Immature natural killer cell (primary cell): ENCODE measurements at regions not wholly inside any gene's neighbourhood (a gene's known extent, or its start where the extent isn't known, plus 50 kb on each side); places are given as distances from the start of the nearest gene placed in this dataset.

Experiments used
- DNase-seq, 3 donors: peaks; one replicate each; pipeline ENCODE4 v3.0.0; 2022; ENCODE audit warnings: mixed read lengths in 1 of 3
- H3K27ac Mint-ChIP-seq, 6 donors: one replicate each; pipeline ENCODE4 v1.8.0; 2020; ENCODE audit warnings: mixed read lengths in 6 of 6, mild to moderate bottlenecking in 5 of 6, inconsistent platforms in 4 of 6, moderate library complexity in 3 of 6
- H3K27me3 Mint-ChIP-seq, 3 donors: one replicate each; pipeline ENCODE4 v1.8.0; 2020 to 2021; ENCODE audit warnings: low read depth in 3 of 3, mild to moderate bottlenecking in 3 of 3, mixed read lengths in 3 of 3, moderate library complexity in 3 of 3, inconsistent platforms in 1 of 3
- H3K36me3 Mint-ChIP-seq, 3 donors: one replicate each; pipeline ENCODE4 v1.8.0; 2020; ENCODE audit warnings: mixed read lengths in 3 of 3, inconsistent platforms in 2 of 3, mild to moderate bottlenecking in 2 of 3
- H3K4me1 Mint-ChIP-seq, 2 donors: one replicate each; pipeline ENCODE4 v1.8.0; 2020; ENCODE audit warnings: inconsistent platforms in 2 of 2, mild to moderate bottlenecking in 2 of 2, mixed read lengths in 2 of 2, moderate library complexity in 1 of 2
- H3K4me3 Mint-ChIP-seq, 5 donors: one replicate each; pipeline ENCODE4 v1.8.0; 2020; ENCODE audit warnings: mild to moderate bottlenecking in 5 of 5, mixed read lengths in 5 of 5, inconsistent platforms in 3 of 5, moderate library complexity in 3 of 5
- H3K9me3 Mint-ChIP-seq, 6 donors: one replicate each; pipeline ENCODE4 v1.8.0; 2020; ENCODE audit warnings: mild to moderate bottlenecking in 6 of 6, mixed read lengths in 6 of 6, inconsistent platforms in 4 of 6, moderate library complexity in 3 of 6

- Mint-ChIP-seq H3K4me1 (no peaks in the 10 kb centered on the region), H3K27ac (no peak overlapping the region), H3K27me3 (peaks cover 0 to 1% (median 0%) of the 10 kb centered on the region in 3 donors), H3K36me3 (no peaks in the 10 kb centered on the region), H3K4me3 (no peak overlapping the region), H3K9me3 (peaks cover 0 to 10% (median 0%) of the 10 kb centered on the region in 6 donors)
- DNase-seq: no peak
These were observed 242.7 kb upstream of the E2F7 start for GRCh38 chr12:77308056-77308455.

DNA sequence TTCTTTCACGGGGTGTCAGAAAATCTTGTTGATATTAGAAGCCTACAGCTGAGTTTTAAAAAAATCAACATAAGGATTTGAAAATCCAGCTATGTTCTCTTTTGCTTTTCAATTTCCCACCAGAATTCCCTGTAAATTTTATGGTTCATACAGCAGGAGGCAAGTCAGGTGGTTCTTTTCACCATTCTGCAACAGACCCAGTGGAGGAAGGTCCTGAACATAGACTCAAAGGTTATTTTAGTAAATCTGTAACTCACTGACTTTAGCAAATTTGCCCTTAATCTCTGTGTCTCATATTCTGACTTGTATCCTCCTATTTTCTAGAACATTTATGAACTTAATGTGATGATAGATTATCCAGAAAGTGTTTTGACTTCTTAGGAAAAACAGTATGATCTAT is 235.4 kb upstream of the E2F7 start:
- no peaks in the 10 kb centered on the region for H3K36me3 Mint-ChIP-seq
- H3K4me3 Mint-ChIP-seq: no peak overlapping the region
- H3K9me3 Mint-ChIP-seq: peaks cover 0 to 9% (median under 1%) of the 10 kb centered on the region in 6 donors
- H3K27me3 Mint-ChIP-seq: no peaks in the 10 kb centered on the region
- H3K27ac Mint-ChIP-seq: no peak overlapping the region
- no peak for DNase-seq
- no peaks in the 10 kb centered on the region for H3K4me1 Mint-ChIP-seq

GRCh38 chr12:77299910-77300669 is 234.7 kb upstream of the E2F7 start:
- H3K27me3 Mint-ChIP-seq: no peaks in the 10 kb centered on the region
- H3K4me3 Mint-ChIP-seq: no peak overlapping the region
- H3K4me1 Mint-ChIP-seq: no peaks in the 10 kb centered on the region

DNA sequence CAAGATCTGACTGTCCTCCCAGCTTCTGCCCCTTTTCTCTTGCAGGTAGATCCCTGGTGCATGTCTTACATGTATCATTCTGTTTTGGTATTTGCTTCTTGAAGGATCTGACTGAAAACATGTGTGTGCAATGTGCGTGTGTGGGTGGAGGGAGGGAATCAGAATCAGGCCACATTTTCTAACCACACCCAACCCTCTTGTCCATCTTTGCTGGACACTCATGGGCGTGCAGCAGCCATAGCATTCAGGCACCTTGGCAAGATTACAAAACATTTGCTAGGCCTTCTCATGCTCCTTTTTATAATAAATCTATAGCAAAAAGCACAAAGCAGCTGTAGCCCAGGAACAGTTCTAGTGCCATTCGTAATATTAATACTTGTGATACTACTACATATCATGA is 233.6 kb upstream of the E2F7 start:
- DNase-seq: no peak
- H3K27ac Mint-ChIP-seq: no peak overlapping the region
- H3K4me1 Mint-ChIP-seq: no peaks in the 10 kb centered on the region
- H3K36me3 Mint-ChIP-seq: no peaks in the 10 kb centered on the region
- peaks cover 0 to 8% (median 2%) of the 10 kb centered on the region in 6 donors for H3K9me3 Mint-ChIP-seq
- H3K27me3 Mint-ChIP-seq: no peaks in the 10 kb centered on the region
- no peak overlapping the region for H3K4me3 Mint-ChIP-seq

More at GRCh38 chr12:77299910-77300669, 234.7 kb upstream of the E2F7 start:
- H3K27ac Mint-ChIP-seq: no peak overlapping the region
- no peaks in the 10 kb centered on the region for H3K36me3 Mint-ChIP-seq
- DNase-seq: no peak
- H3K9me3 Mint-ChIP-seq: peaks cover 0 to 9% (median 1%) of the 10 kb centered on the region in 6 donors

GRCh38 chr12:77294016-77294415 is 228.6 kb upstream of the E2F7 start:
- Mint-ChIP-seq H3K4me1 (no peaks in the 10 kb centered on the region), H3K27me3 (peaks cover 0 to 3% (median 0%) of the 10 kb centered on the region in 3 donors), H3K4me3 (no peak overlapping the region), H3K27ac (no peak overlapping the region), H3K36me3 (peaks cover 0 to under 1% (median 0%) of the 10 kb centered on the region in 3 donors), H3K9me3 (peaks cover 3 to 12% (median 5%) of the 10 kb centered on the region in 6 donors)
- DNase-seq: no peak

- Mint-ChIP-seq H3K36me3 (no peaks in the 10 kb centered on the region), H3K27ac (no peak overlapping the region), H3K4me1 (no peaks in the 10 kb centered on the region), H3K27me3 (no peaks in the 10 kb centered on the region), H3K4me3 (no peak overlapping the region), H3K9me3 (peaks cover 0 to 6% (median 3%) of the 10 kb centered on the region in 6 donors)
- no peak for DNase-seq
These were observed 209.6 kb upstream of the E2F7 start for GRCh38 chr12:77274926-77275325.

DNA sequence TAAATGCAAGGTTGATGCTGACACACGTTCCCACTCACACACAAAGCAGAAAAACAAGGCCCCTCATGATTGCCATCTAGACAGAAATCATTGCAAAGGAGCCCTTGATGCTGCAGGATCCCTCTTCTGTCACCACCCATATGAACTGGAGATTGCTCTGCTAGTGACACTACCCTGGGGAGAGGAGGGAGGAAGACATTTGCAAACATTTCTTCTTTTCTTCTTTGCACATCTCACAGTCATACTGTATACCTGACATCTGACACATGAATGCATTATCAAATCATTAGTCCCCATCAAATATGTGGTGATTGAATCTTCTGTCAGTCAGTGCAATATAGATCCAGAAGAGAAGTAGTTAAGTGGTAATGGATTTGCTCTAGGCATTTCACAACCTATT is 208.5 kb upstream of the E2F7 start:
- H3K9me3 Mint-ChIP-seq: peaks cover 0 to 4% (median 3%) of the 10 kb centered on the region in 6 donors
- H3K4me1 Mint-ChIP-seq: no peaks in the 10 kb centered on the region
- H3K4me3 Mint-ChIP-seq: no peak overlapping the region
- DNase-seq: no peak
- H3K36me3 Mint-ChIP-seq: no peaks in the 10 kb centered on the region
- no peak overlapping the region for H3K27ac Mint-ChIP-seq
- no peaks in the 10 kb centered on the region for H3K27me3 Mint-ChIP-seq

- no peak for DNase-seq
- no peak overlapping the region for H3K27ac Mint-ChIP-seq
- H3K27me3 Mint-ChIP-seq: no peaks in the 10 kb centered on the region
- H3K36me3 Mint-ChIP-seq: no peaks in the 10 kb centered on the region
- no peaks in the 10 kb centered on the region for H3K4me1 Mint-ChIP-seq
- H3K4me3 Mint-ChIP-seq: no peak overlapping the region
- H3K9me3 Mint-ChIP-seq: peaks cover 0 to 10% (median 3%) of the 10 kb centered on the region in 6 donors
These were observed 191.6 kb upstream of the E2F7 start for GRCh38 chr12:77256956-77257355.

GRCh38 chr12:77253321-77253720 is 188.0 kb upstream of the E2F7 start:
- no peak overlapping the region for H3K4me3 Mint-ChIP-seq
- DNase-seq: no peak
- H3K27me3 Mint-ChIP-seq: peaks cover 0 to 3% (median 0%) of the 10 kb centered on the region in 3 donors
- H3K4me1 Mint-ChIP-seq: no peaks in the 10 kb centered on the region
- no peak overlapping the region for H3K27ac Mint-ChIP-seq
- H3K36me3 Mint-ChIP-seq: no peaks in the 10 kb centered on the region
- peaks cover 0 to 11% (median 6%) of the 10 kb centered on the region in 6 donors for H3K9me3 Mint-ChIP-seq

DNA sequence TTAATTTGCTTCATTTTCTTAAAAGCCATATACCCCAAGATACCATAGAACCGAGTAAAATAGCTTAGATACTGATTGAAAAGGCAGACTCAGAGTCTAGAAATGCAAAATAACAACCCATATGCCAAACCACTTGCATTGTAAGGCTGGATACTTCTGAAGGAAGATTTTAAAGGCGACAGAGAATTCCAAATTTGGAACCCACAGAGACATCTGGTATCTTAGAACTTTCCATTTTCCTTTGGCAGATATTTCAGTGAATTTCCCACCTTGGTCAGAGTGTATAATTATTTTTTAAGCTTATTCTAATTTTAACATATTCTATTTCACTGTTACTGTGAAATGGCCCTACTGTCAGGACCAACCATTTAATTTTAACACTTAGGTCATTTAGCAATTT is 186.4 kb upstream of the E2F7 start:
- DNase-seq: no peak
- Mint-ChIP-seq H3K4me3 (no peak overlapping the region), H3K36me3 (no peaks in the 10 kb centered on the region), H3K4me1 (no peaks in the 10 kb centered on the region), H3K27me3 (peaks cover 0 to 3% (median 1%) of the 10 kb centered on the region in 3 donors), H3K27ac (no peak overlapping the region), H3K9me3 (peaks cover 0 to 9% (median 5%) of the 10 kb centered on the region in 6 donors)

DNA sequence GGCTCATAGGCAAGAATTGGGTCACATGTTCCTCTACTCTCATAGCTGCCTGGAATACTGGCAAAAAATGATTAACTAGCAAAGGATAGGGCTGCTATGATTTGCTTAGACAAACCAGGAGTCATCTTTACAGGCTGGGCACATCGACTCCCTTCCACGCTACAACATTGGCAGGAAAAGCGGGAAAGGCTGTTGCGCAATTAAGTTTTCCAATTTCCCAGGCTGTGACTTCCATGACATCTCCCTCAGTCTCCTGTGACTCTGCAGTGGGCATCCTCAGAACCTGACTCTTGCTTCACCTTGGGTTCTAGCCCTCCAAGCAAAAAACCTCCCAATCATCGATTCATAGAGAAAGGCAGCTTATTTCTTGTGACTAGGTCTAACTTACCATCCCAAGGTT is 184.5 kb upstream of the E2F7 start:
- Mint-ChIP-seq H3K4me3 (no peak overlapping the region), H3K4me1 (no peaks in the 10 kb centered on the region), H3K36me3 (no peaks in the 10 kb centered on the region)

GRCh38 chr12:77248036-77248435 is 182.7 kb upstream of the E2F7 start:
- Mint-ChIP-seq H3K27me3 (peaks cover 0 to 3% (median 3%) of the 10 kb centered on the region in 3 donors), H3K9me3 (peaks cover 1 to 10% (median 6%) of the 10 kb centered on the region in 6 donors), H3K4me3 (no peak overlapping the region), H3K4me1 (no peaks in the 10 kb centered on the region), H3K36me3 (no peaks in the 10 kb centered on the region), H3K27ac (no peak overlapping the region)
- no peak for DNase-seq

More for the DNA sequence above, 184.5 kb upstream of the E2F7 start:
- Mint-ChIP-seq H3K27me3 (peaks cover 0 to 3% (median 3%) of the 10 kb centered on the region in 3 donors), H3K27ac (no peak overlapping the region), H3K9me3 (peaks cover under 1 to 9% (median 5%) of the 10 kb centered on the region in 6 donors)
- no peak for DNase-seq

- H3K36me3 Mint-ChIP-seq: no peaks in the 10 kb centered on the region
- peaks cover 0 to 3% (median 3%) of the 10 kb centered on the region in 3 donors for H3K27me3 Mint-ChIP-seq
- H3K4me1 Mint-ChIP-seq: no peaks in the 10 kb centered on the region
- no peak overlapping the region for H3K4me3 Mint-ChIP-seq
- DNase-seq: no peak
- no peak overlapping the region for H3K27ac Mint-ChIP-seq
- peaks cover 0 to 9% (median 6%) of the 10 kb centered on the region in 6 donors for H3K9me3 Mint-ChIP-seq
These were observed 182.2 kb upstream of the E2F7 start for GRCh38 chr12:77247542-77247941.

DNA sequence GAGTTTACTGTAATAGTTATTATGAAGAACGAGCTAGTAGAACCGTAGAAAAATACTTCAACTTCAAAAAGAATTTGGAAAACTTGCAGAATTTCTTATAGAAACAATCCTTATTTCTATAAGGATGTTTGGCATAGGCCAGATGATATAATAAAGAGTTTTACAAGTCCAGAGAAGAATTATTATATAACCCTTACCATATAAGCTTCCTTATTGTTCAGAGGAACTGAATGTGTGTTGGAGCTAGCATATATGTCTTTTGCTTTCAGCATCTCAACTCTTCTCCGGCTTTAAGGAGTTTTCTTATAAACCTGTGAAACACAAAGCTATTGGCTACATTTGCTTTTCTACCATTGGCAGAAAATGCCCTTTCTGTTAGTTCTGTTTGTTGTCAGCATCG is 178.0 kb upstream of the E2F7 start:
- no peaks in the 10 kb centered on the region for H3K4me1 Mint-ChIP-seq
- H3K27ac Mint-ChIP-seq: no peak overlapping the region
- DNase-seq: no peak
- no peaks in the 10 kb centered on the region for H3K36me3 Mint-ChIP-seq
- H3K9me3 Mint-ChIP-seq: peaks cover 0 to 7% (median 4%) of the 10 kb centered on the region in 6 donors
- H3K4me3 Mint-ChIP-seq: no peak overlapping the region
- H3K27me3 Mint-ChIP-seq: peaks cover 0 to 3% (median 0%) of the 10 kb centered on the region in 3 donors

DNA sequence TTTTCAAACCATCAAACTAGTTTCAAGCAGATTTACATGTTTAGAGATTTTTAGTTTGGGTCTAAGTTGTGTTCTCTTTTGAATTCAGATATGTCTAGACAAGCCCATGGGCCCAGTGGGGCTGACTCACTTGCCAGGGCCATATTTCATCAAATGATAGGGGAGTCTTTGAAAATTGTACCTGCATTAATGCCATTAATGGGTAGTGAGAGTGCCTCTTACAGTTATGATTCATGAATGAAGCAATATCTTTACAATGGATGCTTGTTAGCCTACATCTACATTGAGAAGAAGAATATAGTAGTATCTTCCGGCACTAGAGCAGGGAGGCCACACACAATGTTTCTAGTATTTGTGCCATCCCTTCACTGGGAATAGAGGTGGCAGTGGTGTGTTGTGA is 174.2 kb upstream of the E2F7 start:
- no peak for DNase-seq
- peaks cover 0 to 15% (median 9%) of the 10 kb centered on the region in 6 donors for H3K9me3 Mint-ChIP-seq
- no peaks in the 10 kb centered on the region for H3K27me3 Mint-ChIP-seq
- H3K27ac Mint-ChIP-seq: no peak overlapping the region
- H3K36me3 Mint-ChIP-seq: no peaks in the 10 kb centered on the region
- no peak overlapping the region for H3K4me3 Mint-ChIP-seq
- no peaks in the 10 kb centered on the region for H3K4me1 Mint-ChIP-seq
